Lower leg skin (tissue), 3 donors: ENCODE measurements at regions not wholly inside any gene's neighbourhood (a gene's known extent, or its start where the extent isn't known, plus 50 kb on each side); places are given as distances from the start of the nearest gene placed in this dataset.

Source experiments
- CTCF ChIP-seq, 3 donors: fragments of 450-650 bp; IDR thresholded peaks; one replicate each; pipeline ENCODE4 v1.5.1; 2016; ENCODE audit warnings: antibody characterized with exemption in 3 of 3, mild to moderate bottlenecking in 3 of 3, moderate library complexity in 2 of 3
- POLR2A ChIP-seq, 2 donors: fragments of 450-650 bp; IDR thresholded peaks; one replicate each; pipeline ENCODE4 v1.6.1; 2016 to 2017; ENCODE audit warnings: antibody characterized with exemption in 2 of 2, mild to moderate bottlenecking in 1 of 2, moderate library complexity in 1 of 2

DNA sequence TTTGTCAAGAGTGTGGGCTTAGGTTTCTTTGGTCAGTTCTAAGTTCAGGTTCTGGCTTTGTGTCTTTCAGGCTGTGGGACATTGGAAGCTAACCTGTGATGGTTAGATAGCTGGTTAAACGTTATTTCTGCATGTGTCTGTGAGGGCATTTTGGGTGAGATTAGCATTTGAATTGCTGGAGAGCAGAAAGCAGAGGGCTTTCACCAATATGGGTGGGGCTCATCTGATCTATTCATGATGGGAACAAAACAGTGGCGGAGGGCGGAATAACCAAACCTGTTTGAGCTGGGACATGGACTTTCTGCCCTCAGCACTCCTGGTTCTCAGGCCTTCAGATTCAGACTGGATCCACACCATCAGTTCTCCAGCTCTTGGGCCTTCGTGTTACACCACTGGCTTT lies 195.4 kb downstream of the KLF13 start:
- no peak for TF ChIP-seq CTCF (IDR thresholded peaks at IDR 0.05)
- TF ChIP-seq POLR2A (IDR thresholded peaks at IDR 0.05) = no peak
